ENCODE measurements at regions not wholly inside any gene's neighbourhood (a gene's known extent, or its start where the extent isn't known, plus 50 kb on each side); places are given as distances from the start of the nearest gene placed in this dataset.

- TF ChIP-seq ATF3 (IDR thresholded peaks at IDR 0.05), result no peak
- TF ChIP-seq EZH2 (IDR thresholded peaks at IDR 0.05), result no peak
- TF ChIP-seq REST (IDR thresholded peaks at IDR 0.05; ENCODE audit: low read depth), result no peak
- no peak for TF ChIP-seq CTCF (IDR thresholded peaks at IDR 0.05 in 2 of 3, conservative IDR thresholded peaks at IDR 0.05 in 1 of 3; ENCODE audit: borderline replicate concordance in 1 of 3, insufficient read depth in 1 of 3, low read depth in 2 of 3, low read length in 2 of 3)
- TF ChIP-seq POLR2AphosphoS5 (IDR thresholded peaks at IDR 0.05; ENCODE audit: low read depth, low read length), result no peak
- no peak for TF ChIP-seq POLR2A (IDR thresholded peaks at IDR 0.05; ENCODE audit: borderline replicate concordance, extremely low read depth, insufficient read depth, insufficient read length)
- no peak for TF ChIP-seq TCF7L2 (IDR thresholded peaks at IDR 0.05; ENCODE audit: borderline replicate concordance, extremely low read depth, insufficient read depth, insufficient read length)
- TF ChIP-seq RAD21 (IDR thresholded peaks at IDR 0.05; ENCODE audit: low read depth), result no peak
- no peak for TF ChIP-seq CBX3 (IDR thresholded peaks at IDR 0.05; ENCODE audit: low read depth)
- no peak for TF ChIP-seq YY1 (IDR thresholded peaks at IDR 0.05; ENCODE audit: extremely low read depth, insufficient replicate concordance, low read depth, low read length)
- no peak for TF ChIP-seq SIN3A (IDR thresholded peaks at IDR 0.05; ENCODE audit: low read depth)
Observed at GRCh38 chr4:53704329-53704728, 113.0 kb upstream of the LNX1 start.

Data from HCT116 (cell line).